A673 (cell line): ENCODE measurements at regions not wholly inside any gene's neighbourhood (a gene's known extent, or its start where the extent isn't known, plus 50 kb on each side); places are given as distances from the start of the nearest gene placed in this dataset.

Experiments
- BruUV-seq: library from RNA; stranded (reverse); fragments of 400-500 nt; replicated peaks from 2 replicates; lab custom pipeline; 2021; lab: Mats Ljungman, UMichigan
- CTCF ChIA-PET: fragments of 300-600 bp; sonication (Branson Sonifier 250); formaldehyde crosslinking; loops from one replicate; lab custom pipeline; 2022; ENCODE audit warnings: antibody characterized with exemption; lab: Charles Lee
- POLR2A ChIA-PET: fragments of 300-600 bp; sonication (Branson Sonifier 250); formaldehyde crosslinking; loops from one replicate; lab custom pipeline; 2022; ENCODE audit warnings: antibody characterized with exemption; ENCODE audit not compliant: low non-redundant PET; lab: Charles Lee
- DNase-seq: peaks from one replicate; pipeline ENCODE4 v3.0.0-alpha.2; 2015; ENCODE audit warnings: low spot score
- H3K27ac ChIP-seq: fragments of 200-600 bp; sonication (generic); 2 replicates; pipeline ENCODE4 v1.5.1; 2016; ENCODE audit warnings: mixed run types, low read depth, mild to moderate bottlenecking, mixed read lengths, antibody characterized with exemption, low read length; ENCODE audit not compliant: poor library complexity, severe bottlenecking
- H3K27me3 ChIP-seq: fragments of 200-600 bp; sonication (generic); replicated peaks from 2 replicates; pipeline ENCODE4 v1.6.1; 2017; ENCODE audit warnings: mixed run types, low read depth, mild to moderate bottlenecking, mixed read lengths, antibody characterized with exemption, low read length; ENCODE audit not compliant: insufficient read depth, poor library complexity
- H3K36me3 ChIP-seq: fragments of 200-600 bp; sonication (generic); 2 replicates; pipeline ENCODE4 v1.6.1; 2016; ENCODE audit warnings: mixed run types, mild to moderate bottlenecking, mixed read lengths, antibody characterized with exemption, low read length; ENCODE audit not compliant: insufficient read depth, poor library complexity, severe bottlenecking
- H3K4me1 ChIP-seq: fragments of 200-600 bp; sonication (generic); 2 replicates; pipeline ENCODE4 v1.6.1; 2017; ENCODE audit warnings: mixed run types, mild to moderate bottlenecking, mixed read lengths, antibody characterized with exemption, low read length; ENCODE audit not compliant: insufficient read depth, poor library complexity, severe bottlenecking
- H3K4me3 ChIP-seq: fragments of 200-600 bp; sonication (generic); 2 replicates; pipeline ENCODE4 v1.5.1; 2016; ENCODE audit warnings: low read depth, mixed run types, mild to moderate bottlenecking, mixed read lengths, low read length; ENCODE audit not compliant: poor library complexity, severe bottlenecking
- H3K9me3 ChIP-seq: fragments of 200-600 bp; sonication (generic); 2 replicates; pipeline ENCODE4 v1.6.1; 2016; ENCODE audit warnings: mixed run types, low read depth, mild to moderate bottlenecking, mixed read lengths, antibody characterized with exemption, low read length; ENCODE audit not compliant: poor library complexity, severe bottlenecking
- CTCF ChIP-seq: fragments of 300-800, 200-600 bp; sonication (generic); conservative IDR thresholded peaks from 2 replicates; pipeline ENCODE4 v1.5.1; 2017; ENCODE audit warnings: low read depth, mild to moderate bottlenecking, antibody characterized with exemption, low read length, moderate library complexity, mixed read lengths
- EZH2 ChIP-seq: fragments of 200-600 bp; sonication (generic); IDR thresholded peaks from 2 replicates; pipeline ENCODE4 v1.6.1; 2017; ENCODE audit warnings: borderline replicate concordance, low read depth, mild to moderate bottlenecking, mixed read lengths, antibody characterized with exemption, low read length; ENCODE audit not compliant: poor library complexity, severe bottlenecking
- intact Hi-C: fragments of 100-400 bp; cut with micrococcal nuclease; formaldehyde crosslinking; loops from one replicate; pipeline ENCODE4 v1.10.0; 2022; ENCODE audit not compliant: unreplicated experiment

DNA sequence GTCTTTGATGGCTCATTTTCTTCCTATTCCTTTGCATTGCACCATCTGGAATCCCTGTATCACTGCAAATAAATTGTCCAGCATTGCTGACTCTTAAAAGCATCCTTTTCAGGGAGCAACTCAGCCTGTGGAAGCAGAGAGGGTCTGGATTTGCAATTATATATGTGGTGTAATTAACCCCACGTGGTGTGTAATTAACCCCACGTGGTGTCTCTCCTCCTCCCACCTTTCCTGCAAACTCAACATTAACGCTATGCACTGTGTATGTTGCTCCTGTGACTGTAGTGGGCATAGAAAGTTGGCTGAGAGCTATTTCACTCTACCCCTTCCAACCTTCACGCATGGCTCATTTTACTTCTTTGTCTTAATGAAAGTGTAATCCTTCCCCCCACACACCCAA, 689.0 kb upstream of the COBL start:
- TF ChIP-seq CTCF (no peak), EZH2 (no peak)
- intact Hi-C loops: no loop called here
- H3K27me3 ChIP-seq: no peaks in the 10 kb centered on the region
- H3K36me3 ChIP-seq: no peaks in the 10 kb centered on the region
- peaks cover 42% of the 10 kb centered on the region for H3K9me3 ChIP-seq
- no peak overlapping the region for H3K4me3 ChIP-seq
- H3K4me1 ChIP-seq: no peaks in the 10 kb centered on the region
- ChIA-PET POLR2A (no interaction called here), CTCF (no interaction called here)
- DNase-seq: no peak
- BruUV-seq: no TSS peak
- H3K27ac ChIP-seq: no peak overlapping the region

DNA sequence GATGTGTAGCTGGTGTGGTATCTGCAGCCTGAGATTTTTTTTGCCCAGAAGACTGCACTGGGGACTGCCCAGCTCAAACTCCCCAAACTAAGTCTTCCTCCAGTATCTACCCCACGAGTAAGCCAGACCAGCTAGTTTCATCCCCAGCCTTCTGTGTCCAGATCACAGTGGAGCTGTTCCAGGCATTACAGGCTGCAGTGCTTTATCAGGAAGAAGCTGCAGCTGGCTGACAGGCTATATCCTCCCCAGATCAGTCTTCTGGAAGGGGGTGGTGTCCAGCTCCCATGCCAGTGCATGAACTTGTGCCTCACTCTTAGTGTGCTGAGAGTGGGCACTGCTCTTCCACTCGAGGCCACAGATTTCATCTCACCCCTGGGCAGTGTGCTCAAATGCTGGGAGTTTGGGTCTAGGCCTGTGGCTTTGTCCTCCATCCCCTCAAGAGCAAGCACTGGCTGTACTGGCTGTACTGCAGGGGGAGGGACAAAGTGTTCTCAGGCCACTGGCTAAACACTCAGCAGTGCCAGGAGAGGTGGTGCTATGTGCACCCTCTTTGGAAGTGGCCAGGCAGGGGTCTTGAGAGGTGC, 679.1 kb upstream of the COBL start:
- Histone ChIP-seq H3K27ac (no peak overlapping the region), H3K4me1 (no peaks in the 10 kb centered on the region), H3K27me3 (no peaks in the 10 kb centered on the region), H3K9me3 (peaks cover 49% of the 10 kb centered on the region), H3K4me3 (no peak overlapping the region), H3K36me3 (no peaks in the 10 kb centered on the region)
- no TSS peak for BruUV-seq
- CTCF ChIA-PET: no interaction called here
- POLR2A ChIA-PET: no interaction called here
- no peak for TF ChIP-seq EZH2
- no peak for TF ChIP-seq CTCF
- intact Hi-C loops: no loop called here
- no peak for DNase-seq

DNA sequence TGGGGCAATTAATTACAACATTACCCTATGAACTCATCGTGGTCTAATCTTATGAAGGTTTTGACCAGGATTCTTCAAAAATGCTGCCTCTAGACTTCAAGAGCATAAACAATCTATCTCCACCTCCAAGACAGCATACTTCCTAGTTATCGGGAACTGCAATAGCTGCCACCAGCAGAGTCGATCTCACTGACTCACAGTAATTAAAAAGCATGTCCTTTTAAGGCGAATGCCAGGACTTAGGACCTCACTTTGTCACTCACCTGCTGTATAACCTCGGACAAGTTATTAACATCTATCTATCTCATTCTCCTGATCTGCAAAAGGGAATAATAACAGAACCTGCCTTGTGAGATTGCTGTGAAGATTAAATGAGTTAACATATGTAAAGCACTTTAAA, 666.0 kb upstream of the COBL start:
- TF ChIP-seq CTCF: no peak
- TF ChIP-seq EZH2: no peak
- CTCF ChIA-PET: no interaction called here
- Histone ChIP-seq H3K4me3 (no peak overlapping the region), H3K4me1 (no peaks in the 10 kb centered on the region), H3K27me3 (no peaks in the 10 kb centered on the region), H3K36me3 (no peaks in the 10 kb centered on the region), H3K27ac (no peak overlapping the region), H3K9me3 (peaks cover 25% of the 10 kb centered on the region)
- POLR2A ChIA-PET: no interaction called here
- DNase-seq: no peak
- no TSS peak for BruUV-seq
- intact Hi-C loops: no loop called here
